Dermis blood vessel endothelial cell (primary cell): ENCODE measurements at regions not wholly inside any gene's neighbourhood (a gene's known extent, or its start where the extent isn't known, plus 50 kb on each side); places are given as distances from the start of the nearest gene placed in this dataset.
"Not testable (repeated sequence)": the region's sequence is repeated elsewhere in the genome, so short reads cannot be mapped to it uniquely, and the experiment has no call there.

Source experiments
- DNase-seq: peaks from one replicate; pipeline ENCODE4 v3.0.0; 2010

DNA sequence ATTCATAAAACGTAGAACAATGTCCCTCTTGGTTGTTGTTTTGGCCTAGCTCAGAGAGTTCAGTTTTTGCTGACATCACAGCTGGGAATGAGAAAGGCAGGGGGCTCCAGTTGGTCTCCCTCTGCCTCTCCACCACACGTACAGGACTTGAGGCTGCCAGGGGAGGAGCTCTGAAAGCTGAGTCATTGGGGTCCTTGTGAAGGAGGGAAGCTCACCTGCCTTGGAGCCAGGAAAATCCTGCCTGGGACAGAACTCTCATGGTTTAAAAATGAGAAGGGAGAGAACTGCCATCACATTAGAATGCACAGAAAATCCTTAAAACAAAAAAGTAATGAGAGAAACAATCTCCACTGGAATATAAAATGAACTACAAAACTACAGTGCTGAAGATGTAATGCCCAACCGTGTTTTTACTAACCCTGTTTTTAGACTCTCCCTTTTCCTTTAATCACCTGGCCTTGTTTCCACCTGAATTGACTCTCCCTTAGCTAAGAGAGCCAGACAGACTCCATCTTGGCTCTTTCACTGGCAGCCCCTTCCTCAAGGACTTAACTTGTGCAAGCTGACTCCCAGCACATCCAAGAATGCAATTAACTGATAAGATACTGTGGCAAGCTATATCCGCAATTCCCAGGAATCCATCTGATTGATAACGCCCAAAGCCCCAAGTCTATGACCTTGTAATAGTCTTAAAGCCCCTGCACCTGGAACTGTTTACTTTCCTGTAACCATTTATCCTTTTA lies 58.6 kb upstream of the TARP start:
- DNase-seq = not testable (repeated sequence)

DNA sequence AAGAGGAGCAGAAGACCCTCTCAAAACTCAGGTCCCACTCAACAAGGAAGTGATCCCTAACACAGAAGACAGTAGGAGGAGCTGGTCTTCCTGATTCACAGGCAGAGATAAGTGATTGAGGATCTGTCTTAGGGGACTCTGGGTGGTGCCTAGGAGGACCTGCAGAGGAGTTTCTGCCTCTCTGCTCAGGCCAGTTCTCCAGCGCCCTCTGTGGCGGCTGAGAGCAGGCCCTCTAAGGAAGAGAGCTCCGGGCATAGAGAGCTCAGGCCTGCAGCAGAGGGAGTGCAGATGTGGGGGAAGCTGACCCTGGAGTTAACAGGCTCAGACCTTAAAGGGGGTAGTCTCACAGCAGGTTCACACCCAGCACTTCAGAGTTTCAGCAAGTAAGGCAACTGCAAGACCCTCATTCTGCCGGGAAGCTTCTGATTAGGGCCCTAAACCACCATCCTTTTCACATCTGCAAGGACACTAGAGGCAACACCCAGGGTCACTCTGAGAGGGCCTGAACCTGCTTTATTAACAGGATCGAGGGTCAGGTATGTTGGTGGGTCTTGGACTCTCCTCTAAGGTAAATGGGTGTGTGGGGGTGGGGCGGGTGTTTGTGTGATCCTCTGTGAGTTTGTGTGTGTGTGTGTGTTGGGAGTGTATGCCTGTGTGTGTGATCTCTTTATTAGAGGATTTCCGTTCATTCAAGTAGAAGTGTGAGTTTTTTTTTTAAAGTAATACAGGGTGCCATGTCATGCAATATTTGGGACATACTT lies 57.6 kb upstream of the TARP start:
- DNase-seq = no peak

DNA sequence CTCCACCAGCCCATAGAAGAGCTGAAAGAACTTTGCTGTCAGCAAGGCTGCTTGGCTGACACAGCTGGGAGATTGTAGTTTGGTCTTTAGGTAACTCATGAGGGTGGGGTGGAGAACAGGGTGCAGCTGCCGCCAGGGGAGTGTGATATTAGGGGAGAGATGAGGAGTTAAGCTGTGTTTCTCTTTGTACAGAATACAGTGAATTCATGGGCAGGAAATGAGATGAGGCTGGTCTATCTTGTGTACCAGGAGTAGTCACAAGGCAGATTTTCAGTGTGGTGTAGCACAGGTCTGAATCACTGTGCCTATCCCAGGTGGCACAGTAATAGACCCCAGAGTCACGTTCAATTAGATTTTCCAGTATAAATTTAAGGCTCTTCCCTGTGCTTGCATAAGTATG lies 56.6 kb upstream of the TARP start:
- no peak for DNase-seq

DNA sequence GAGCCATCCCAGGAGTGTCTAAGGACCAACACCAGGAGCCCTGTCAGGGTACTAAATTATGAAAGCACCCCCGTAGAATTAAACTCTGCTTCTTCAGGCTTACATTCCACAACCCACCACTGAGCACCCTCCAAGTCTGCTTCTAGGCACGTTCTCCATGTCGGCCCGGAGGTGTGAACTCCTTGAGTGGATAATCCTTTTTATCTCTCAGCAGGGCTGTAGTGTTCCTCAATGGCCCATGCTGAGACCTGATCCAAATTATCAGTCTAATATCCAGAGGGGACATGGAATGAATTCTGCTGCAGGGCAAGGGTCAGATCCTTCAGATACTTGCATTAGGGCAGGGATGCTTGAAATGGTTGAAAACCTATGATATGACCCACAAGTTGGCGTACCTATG lies 55.9 kb upstream of the TARP start:
- DNase-seq = no peak

DNA sequence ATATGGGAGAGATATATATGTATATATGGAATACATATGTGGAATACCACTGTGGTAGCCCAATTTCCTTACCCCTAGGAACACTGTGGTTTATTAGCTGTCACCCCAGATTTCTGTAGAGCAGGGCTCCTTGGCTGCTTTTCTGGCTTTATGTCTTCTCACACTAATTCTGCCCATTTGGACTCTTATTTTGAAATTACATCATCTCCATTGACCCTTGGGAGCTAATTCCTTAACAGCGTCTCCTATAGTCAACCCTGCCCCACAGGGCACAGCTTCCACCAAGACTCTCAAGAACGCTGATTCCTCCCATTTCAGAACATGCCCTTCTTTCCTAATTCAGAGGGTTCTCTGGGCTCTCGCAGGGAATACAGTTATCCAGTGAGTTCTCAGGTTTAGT lies 55.4 kb upstream of the TARP start:
- no peak for DNase-seq

DNA sequence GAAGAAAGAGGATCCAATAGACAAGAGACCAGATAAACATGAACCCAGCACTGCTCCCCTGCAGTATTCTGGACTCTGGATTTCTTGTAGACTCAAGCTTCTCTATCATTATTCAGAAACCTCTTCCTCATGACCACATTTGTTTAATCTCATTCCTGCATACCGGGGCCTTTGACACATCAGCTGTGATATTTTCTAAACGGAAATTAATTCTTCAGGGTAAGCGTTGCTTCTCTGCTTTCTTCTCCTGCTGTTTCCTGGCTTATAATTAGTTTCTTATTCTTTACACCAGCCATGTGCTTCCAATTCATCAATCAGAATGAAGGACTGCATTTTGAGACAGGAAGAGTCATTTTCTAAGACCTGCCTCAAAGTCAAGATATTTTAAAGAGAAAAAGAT lies 54.2 kb upstream of the TARP start:
- DNase-seq = peak; percentile 57
